ENCODE measurements at regions not wholly inside any gene's neighbourhood (a gene's known extent, or its start where the extent isn't known, plus 50 kb on each side); places are given as distances from the start of the nearest gene placed in this dataset.

DNA sequence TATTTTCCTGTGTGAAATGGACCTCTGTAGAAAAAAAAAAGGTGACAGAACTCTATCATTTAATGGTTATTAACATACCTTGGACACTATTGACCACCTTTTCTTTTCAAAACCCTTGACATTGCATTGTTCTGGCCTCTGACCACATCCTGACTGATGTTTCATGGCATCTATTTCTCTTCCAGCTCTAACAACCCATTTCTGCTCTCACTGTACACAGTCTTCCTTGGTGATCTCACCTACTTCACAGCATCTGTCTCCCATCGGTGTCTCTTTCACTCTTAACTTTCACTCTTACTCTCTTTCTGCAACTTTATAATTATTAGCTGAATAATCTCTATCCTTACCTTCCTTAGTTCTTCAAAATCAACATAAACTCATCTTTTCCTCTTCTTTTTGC, 217.4 kb upstream of the CD96 start:
- Histone ChIP-seq H3K27me3 (replicated peaks; ENCODE audit: insufficient read depth, low read length) (no peaks in the 10 kb centered on the region), H3F3A (ENCODE audit: insufficient read depth, low read length) (no peaks in the 10 kb centered on the region), H2AFZ (ENCODE audit: low read length) (no peak overlapping the region), H4K20me1 (ENCODE audit: insufficient read depth, low read length) (no peaks in the 10 kb centered on the region), H3K27ac (ENCODE audit: low read length) (no peak overlapping the region), H3K4me1 (ENCODE audit: low read length) (peaks cover 10% of the 10 kb centered on the region), H3K9ac (ENCODE audit: low read length) (no peak overlapping the region), H3K9me3 (replicated peaks; ENCODE audit: insufficient read depth, low read length) (no peaks in the 10 kb centered on the region), H3K79me2 (ENCODE audit: low read length) (no peaks in the 10 kb centered on the region), H3K9me2 (replicated peaks; ENCODE audit: insufficient read depth, low read length) (no peaks in the 10 kb centered on the region), H3K4me2 (ENCODE audit: low read depth, low read length) (peak overlapping the region; percentile 26; the same call in 1 of the 2 replicates), H3K36me3 (replicated peaks; ENCODE audit: insufficient read depth, low read length) (no peaks in the 10 kb centered on the region), H3K4me3 (ENCODE audit: low read length) (no peak overlapping the region)
- TF ChIP-seq EZH2phosphoT487 (IDR thresholded peaks at IDR 0.05; ENCODE audit: low read length) (no peak), CTCF (IDR thresholded peaks at IDR 0.05; ENCODE audit: low read length) (no peak), EZH2 (optimal IDR thresholded peaks at IDR 0.05; ENCODE audit: low read depth, low read length) (no peak)
- no peak for DNase-seq

- Histone ChIP-seq H3K9me3 (replicated peaks; ENCODE audit: insufficient read depth, low read length) (no peaks in the 10 kb centered on the region), H3K27me3 (replicated peaks; ENCODE audit: insufficient read depth, low read length) (no peaks in the 10 kb centered on the region), H3K36me3 (replicated peaks; ENCODE audit: insufficient read depth, low read length) (no peaks in the 10 kb centered on the region), H2AFZ (ENCODE audit: low read length) (no peak overlapping the region), H3K4me3 (ENCODE audit: low read length) (no peak overlapping the region), H4K20me1 (ENCODE audit: insufficient read depth, low read length) (no peaks in the 10 kb centered on the region), H3K4me2 (ENCODE audit: low read depth, low read length) (0 out of 2 replicates have a peak overlapping the region, but pooled peaks have one; percentile 26), H3K9ac (ENCODE audit: low read length) (no peak overlapping the region), H3K9me2 (replicated peaks; ENCODE audit: insufficient read depth, low read length) (no peaks in the 10 kb centered on the region), H3K79me2 (ENCODE audit: low read length) (no peaks in the 10 kb centered on the region), H3F3A (ENCODE audit: insufficient read depth, low read length) (no peaks in the 10 kb centered on the region), H3K27ac (ENCODE audit: low read length) (no peak overlapping the region), H3K4me1 (ENCODE audit: low read length) (peaks cover 10% of the 10 kb centered on the region)
- TF ChIP-seq EZH2 (optimal IDR thresholded peaks at IDR 0.05; ENCODE audit: low read depth, low read length): no peak
- TF ChIP-seq CTCF (IDR thresholded peaks at IDR 0.05; ENCODE audit: low read length): no peak
- no peak for TF ChIP-seq EZH2phosphoT487 (IDR thresholded peaks at IDR 0.05; ENCODE audit: low read length)
- DNase-seq: no peak
Observed at GRCh38 chr3:111325160-111325718, 216.8 kb upstream of the CD96 start.

DNA sequence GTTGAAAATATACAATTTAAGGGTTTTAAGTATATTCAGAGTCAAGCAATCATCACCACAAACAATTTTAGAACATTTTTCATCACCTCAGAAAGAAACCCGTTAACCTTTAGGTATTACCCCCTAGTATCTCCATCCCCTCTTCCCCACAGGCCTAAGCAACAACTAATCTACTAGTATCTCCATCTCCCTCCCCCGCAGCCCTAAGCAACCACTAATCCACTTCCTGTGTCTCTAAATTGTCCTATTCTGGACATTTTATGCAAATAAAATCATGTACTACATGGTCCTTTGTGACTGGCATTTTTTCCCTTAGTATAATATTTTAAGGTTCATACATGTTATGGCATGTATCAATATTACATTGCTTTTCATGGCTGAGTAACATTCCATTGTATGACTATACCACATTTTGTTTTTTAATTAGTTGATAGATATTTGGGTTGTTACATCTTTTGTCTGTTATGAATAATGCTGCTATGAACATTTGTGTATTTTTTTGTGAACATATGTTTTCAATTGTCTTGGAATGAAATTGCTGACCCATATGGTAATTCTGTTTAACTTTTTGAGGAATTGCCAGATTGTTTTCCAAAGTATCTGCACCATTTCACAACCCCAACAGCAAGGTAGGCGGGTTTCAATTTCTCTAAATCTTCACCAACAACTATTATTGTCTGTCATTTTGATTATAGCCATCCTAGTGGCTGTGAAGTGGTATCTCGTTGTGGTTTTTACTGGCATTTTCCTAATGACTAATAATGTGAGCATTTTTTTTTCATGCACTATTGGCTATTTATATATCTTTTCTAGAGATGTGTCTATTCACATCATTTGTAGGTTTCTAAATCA, 215.6 kb upstream of the CD96 start:
- no peak overlapping the region for H3K4me3 ChIP-seq (ENCODE audit: low read length)
- no peaks in the 10 kb centered on the region for H3K36me3 ChIP-seq (replicated peaks; ENCODE audit: insufficient read depth, low read length)
- H3K27me3 ChIP-seq (replicated peaks; ENCODE audit: insufficient read depth, low read length): no peaks in the 10 kb centered on the region
- H3K9me3 ChIP-seq (replicated peaks; ENCODE audit: insufficient read depth, low read length): no peaks in the 10 kb centered on the region
- H3K9me2 ChIP-seq (replicated peaks; ENCODE audit: insufficient read depth, low read length): no peaks in the 10 kb centered on the region
- no peak overlapping the region for H3K4me2 ChIP-seq (ENCODE audit: low read depth, low read length)
- no peak overlapping the region for H3K9ac ChIP-seq (ENCODE audit: low read length)
- H3F3A ChIP-seq (ENCODE audit: insufficient read depth, low read length): no peaks in the 10 kb centered on the region
- H4K20me1 ChIP-seq (ENCODE audit: insufficient read depth, low read length): no peaks in the 10 kb centered on the region
- H3K79me2 ChIP-seq (ENCODE audit: low read length): no peaks in the 10 kb centered on the region
- H3K4me1 ChIP-seq (ENCODE audit: low read length): peaks cover 10% of the 10 kb centered on the region
- H3K27ac ChIP-seq (ENCODE audit: low read length): no peak overlapping the region
- no peak overlapping the region for H2AFZ ChIP-seq (ENCODE audit: low read length)
- peak; percentile 43 for DNase-seq
- TF ChIP-seq EZH2 (optimal IDR thresholded peaks at IDR 0.05; ENCODE audit: low read depth, low read length): no peak
- no peak for TF ChIP-seq EZH2phosphoT487 (IDR thresholded peaks at IDR 0.05; ENCODE audit: low read length)
- TF ChIP-seq CTCF (IDR thresholded peaks at IDR 0.05; ENCODE audit: low read length): no peak
